Right cardiac atrium (tissue), 5 donors: ENCODE measurements at regions not wholly inside any gene's neighbourhood (a gene's known extent, or its start where the extent isn't known, plus 50 kb on each side); places are given as distances from the start of the nearest gene placed in this dataset.
"Not testable (repeated sequence)": the region's sequence is repeated elsewhere in the genome, so short reads cannot be mapped to it uniquely, and the experiment has no call there.

Experiments used
- ATAC-seq, 2 donors: fragments of 200-7000 bp; cut with Tn5 transposase; one replicate each; pipeline versions ENCODE4 v1.8.0 to v1.9.1; 2020; ENCODE audit warnings: moderate library complexity in 2 of 2, mild to moderate bottlenecking in 1 of 2
- DNase-seq, 3 donors: peaks; one replicate each; pipeline ENCODE4 v3.0.0-alpha.2; 2020
- H3K27ac ChIP-seq: one replicate; pipeline ENCODE4 v1.5.1; 2013; ENCODE audit warnings: mild to moderate bottlenecking, low read length, control low read depth, moderate library complexity
- H3K27me3 ChIP-seq: one replicate; pipeline ENCODE4 v1.6.1; 2013; ENCODE audit not compliant: control insufficient read depth, insufficient read depth
- H3K4me1 ChIP-seq: one replicate; pipeline ENCODE4 v1.6.1; 2013; ENCODE audit warnings: low read length; ENCODE audit not compliant: control insufficient read depth, insufficient read depth
- H3K4me3 ChIP-seq: one replicate; pipeline ENCODE4 v1.5.1; 2013; ENCODE audit warnings: low read length, control low read depth
- H3K9me3 ChIP-seq: one replicate; pipeline ENCODE4 v1.6.1; 2013; ENCODE audit warnings: low read length; ENCODE audit not compliant: control insufficient read depth
- WGBS: extraction: QIAGEN DNeasy Blood & Tissue Kit; methylation state at CpG from one replicate; pipeline ENCODE4 v1.1.7; 2013; 5-methylcytosine and 5-hydroxymethylcytosine counted together
- intact Hi-C, 4 donors: fragments of 100-400 bp; cut with DNase I; formaldehyde crosslinking; loops; one replicate each; pipeline versions ENCODE4 v1.11.0 to v1.14.0; 2022 to 2023
- donor health status: healthy with polysubstance abuse.
- donor health status: DM: no; HTN: yes; CAD: no.
- donor health status: DM: no; HTN: no; CAD: no.
- donor health status: DM: no; HTN: yes; CAD: no; lungs with severe emphysema.
- donor health status: DM: yes; HTN: yes; CAD: no.

DNA sequence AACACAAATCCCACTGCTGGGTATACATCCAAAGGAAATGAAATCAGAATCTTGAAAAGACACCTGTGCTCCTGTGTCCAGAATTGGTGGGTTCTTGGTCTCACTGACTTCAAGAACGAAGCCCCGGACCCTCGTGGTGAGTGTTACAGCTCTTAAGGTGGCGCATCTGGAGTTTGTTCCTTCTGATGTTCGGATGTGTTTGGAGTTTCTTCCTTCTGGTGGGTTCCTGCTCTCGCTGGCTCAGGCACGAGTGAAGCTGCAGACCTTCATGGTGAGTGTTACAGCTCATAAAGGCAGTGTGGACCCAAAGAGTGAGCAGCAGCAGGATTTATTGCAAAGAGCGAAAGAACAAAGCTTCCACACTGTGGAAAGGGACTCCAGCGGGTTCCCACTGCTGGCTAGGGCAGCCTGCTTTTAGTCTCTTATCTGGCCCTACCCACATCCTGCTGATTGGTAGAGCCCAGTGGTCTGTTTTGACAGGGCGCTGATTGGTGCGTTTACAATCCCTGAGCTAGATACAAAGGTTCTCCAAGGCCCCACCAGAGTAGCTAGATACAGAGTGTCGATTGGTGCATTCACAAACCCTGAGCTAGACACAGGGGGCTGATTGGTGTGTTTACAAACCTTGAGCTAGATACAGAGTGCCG is 80.0 kb upstream of the RGPD4 start:
- ATAC-seq, H3K4me1 ChIP-seq, H3K9me3 ChIP-seq, H3K27me3 ChIP-seq, H3K27ac ChIP-seq, H3K4me3 ChIP-seq, DNase-seq: not testable (repeated sequence)
- WGBS, result 83% methylated on average over 13 of the region's 13 CpGs
- intact Hi-C loops, result loop anchor here in 1 of 4 donors (5.0 kb wide), 1 partner anchor 231 kb away; no protein-coding TSS in a partner anchor

- H3K27me3 ChIP-seq, ATAC-seq, H3K9me3 ChIP-seq, H3K27ac ChIP-seq, DNase-seq, H3K4me3 ChIP-seq, H3K4me1 ChIP-seq: not testable (repeated sequence)
- WGBS, result 95% methylated on average over 51 of the region's 51 CpGs
- intact Hi-C loops, result loop anchor here in 1 of 4 donors (5.0 kb wide), 1 partner anchor 230 kb away; no protein-coding TSS in a partner anchor
These were observed 79.3 kb upstream of the RGPD4 start for GRCh38 chr2:107747199-107747963.

DNA sequence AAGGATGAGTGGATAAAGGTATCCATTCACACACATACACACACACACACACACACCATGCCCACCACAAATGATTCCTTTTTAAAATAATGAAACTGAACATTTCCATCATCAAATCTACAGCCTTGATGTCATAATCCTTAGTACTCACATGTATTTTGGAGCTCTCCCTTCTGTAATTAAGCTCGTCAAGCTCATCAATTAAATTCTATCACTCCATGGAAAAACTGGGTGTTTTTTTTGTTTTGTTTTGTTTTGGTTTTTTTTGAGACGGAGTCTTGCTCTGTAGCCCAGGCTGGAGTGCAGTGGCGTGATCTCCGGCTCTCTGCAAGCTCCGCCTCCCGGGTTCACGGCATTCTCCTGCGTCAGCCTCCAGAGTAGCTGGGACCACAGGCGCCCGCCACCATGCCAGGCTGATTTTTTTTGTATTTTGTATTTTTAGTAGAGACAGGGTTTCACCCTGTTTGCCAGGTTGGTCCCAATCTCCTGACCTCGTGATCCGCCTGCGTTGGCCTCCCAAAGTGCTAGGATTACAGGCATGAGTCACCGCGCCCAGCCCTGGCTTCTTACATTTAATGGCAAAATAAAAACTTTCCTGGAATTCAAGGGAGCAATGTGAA is 78.6 kb upstream of the RGPD4 start:
- Histone ChIP-seq H3K27ac (no peak overlapping the region), H3K4me1 (no peaks in the 10 kb centered on the region), H3K9me3 (no peaks in the 10 kb centered on the region), H3K27me3 (no peaks in the 10 kb centered on the region), H3K4me3 (no peak overlapping the region)
- intact Hi-C loops, result loop anchor here in 1 of 4 donors (5.0 kb wide), 1 partner anchor 229 kb away; no protein-coding TSS in a partner anchor
- no peak for ATAC-seq
- 92% methylated on average over 15 of the region's 15 CpGs for WGBS
- DNase-seq, result no peak

DNA sequence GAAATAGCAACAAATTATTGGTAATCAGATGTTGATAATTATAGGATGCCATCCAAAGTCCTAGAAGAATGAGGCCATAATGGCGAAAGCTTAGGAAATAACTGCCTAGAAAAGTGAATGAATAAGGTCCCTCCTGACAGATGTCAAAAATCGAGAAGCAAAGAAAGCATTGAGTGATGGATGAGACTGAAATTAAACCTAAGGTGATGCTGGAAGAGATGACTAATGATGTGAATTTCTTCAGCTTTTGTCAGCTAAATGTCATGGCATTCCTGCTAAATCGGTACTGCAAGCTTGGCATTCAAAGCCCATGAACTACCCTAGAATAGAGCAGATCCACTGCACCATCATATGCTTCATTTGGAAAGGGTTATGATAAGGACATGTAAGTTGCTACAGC is 74.8 kb upstream of the RGPD4 start:
- Histone ChIP-seq H3K9me3 (no peaks in the 10 kb centered on the region), H3K27ac (no peak overlapping the region), H3K27me3 (no peaks in the 10 kb centered on the region), H3K4me1 (no peaks in the 10 kb centered on the region), H3K4me3 (no peak overlapping the region)
- WGBS, result 82% methylated on average over 3 of the region's 3 CpGs
- intact Hi-C loops, result no loop called here
- ATAC-seq, result no peak
- no peak for DNase-seq

- H3K4me1 ChIP-seq, H3K27me3 ChIP-seq, intact Hi-C loops, ATAC-seq, H3K4me3 ChIP-seq, H3K9me3 ChIP-seq, DNase-seq, H3K27ac ChIP-seq: not testable (repeated sequence)
- 86% methylated on average over 8 of the region's 8 CpGs for WGBS
These were observed 72.9 kb upstream of the RGPD4 start for GRCh38 chr2:107753806-107754205.

DNA sequence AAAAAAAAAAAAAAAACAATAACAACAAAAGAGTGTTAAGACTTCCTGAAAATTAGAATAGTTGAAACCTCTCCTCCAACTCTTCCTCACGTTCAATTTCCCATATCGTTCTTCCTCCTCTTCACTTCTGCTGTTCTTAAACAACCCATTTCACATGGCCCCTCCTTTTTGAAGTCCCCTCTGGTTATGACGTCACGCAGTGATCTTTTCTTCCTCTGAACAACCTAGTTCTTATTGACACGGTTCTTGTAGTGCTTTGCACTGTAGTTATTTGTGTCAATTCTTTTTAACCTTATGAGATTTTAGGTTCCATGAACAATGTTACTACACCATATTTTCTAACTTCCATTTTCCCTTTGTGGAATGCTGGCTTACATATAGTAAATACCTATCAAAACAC is 69.5 kb upstream of the RGPD4 start:
- H3K27me3 ChIP-seq, result no peaks in the 10 kb centered on the region
- H3K27ac ChIP-seq, result no peak overlapping the region
- ATAC-seq, result no peak
- no peaks in the 10 kb centered on the region for H3K4me1 ChIP-seq
- intact Hi-C loops, result no loop called here
- 77% methylated on average over 5 of the region's 5 CpGs for WGBS
- DNase-seq, result no peak
- H3K9me3 ChIP-seq, result no peaks in the 10 kb centered on the region
- H3K4me3 ChIP-seq, result no peak overlapping the region

GRCh38 chr2:107760620-107761364 is 65.9 kb upstream of the RGPD4 start:
- DNase-seq (no peak), ATAC-seq (no peak)
- Histone ChIP-seq H3K4me1 (no peaks in the 10 kb centered on the region), H3K27me3 (no peaks in the 10 kb centered on the region), H3K4me3 (no peak overlapping the region), H3K9me3 (no peaks in the 10 kb centered on the region), H3K27ac (no peak overlapping the region)
- intact Hi-C loops, result no loop called here
- WGBS, result 77% methylated on average over 5 of the region's 5 CpGs

DNA sequence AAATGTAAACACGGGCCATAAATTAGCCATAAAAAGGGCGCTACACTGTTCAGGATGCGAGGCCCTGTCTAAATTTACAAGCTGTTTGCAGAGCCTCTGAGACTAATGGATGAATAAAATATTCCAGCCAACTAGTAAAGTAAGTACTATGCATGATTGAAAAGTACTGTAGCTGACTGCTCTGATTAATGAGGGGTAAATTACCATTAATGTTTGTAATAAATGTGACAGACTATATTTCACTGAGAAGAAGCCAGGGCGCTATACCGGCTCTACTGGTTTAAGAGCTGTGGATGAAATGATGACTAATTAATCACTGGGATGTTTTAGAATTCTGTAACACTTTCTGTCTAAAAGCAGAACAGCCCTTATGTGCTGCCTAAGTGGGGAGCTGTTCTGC is 54.3 kb upstream of the RGPD4 start:
- 89% methylated on average over 5 of the region's 5 CpGs for WGBS
- Histone ChIP-seq H3K4me3 (no peak overlapping the region), H3K27me3 (no peaks in the 10 kb centered on the region), H3K9me3 (no peaks in the 10 kb centered on the region), H3K27ac (no peak overlapping the region), H3K4me1 (no peaks in the 10 kb centered on the region)
- ATAC-seq, result no peak
- DNase-seq, result no peak
- intact Hi-C loops, result no loop called here

DNA sequence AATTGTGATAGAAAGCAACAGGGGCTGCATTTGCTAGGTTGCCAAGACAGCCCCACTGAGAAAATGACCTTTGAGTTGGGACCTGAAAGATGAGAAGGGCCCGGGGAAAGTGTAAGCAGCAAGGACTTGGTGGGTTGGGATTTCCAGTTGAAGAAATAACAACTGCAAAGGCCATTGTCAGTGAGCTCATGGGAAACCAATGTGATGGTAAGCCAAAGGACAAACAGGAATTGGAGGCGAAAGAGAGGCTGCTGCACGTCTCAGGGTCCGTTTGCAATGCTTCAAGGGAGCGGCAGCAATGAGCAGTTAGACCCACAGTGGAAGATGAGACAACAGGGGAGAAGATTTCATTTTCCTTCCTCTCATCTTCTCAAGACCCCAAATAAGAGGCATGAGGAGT is 51.5 kb upstream of the RGPD4 start:
- H3K27ac ChIP-seq, result no peak overlapping the region
- H3K4me1 ChIP-seq, result no peaks in the 10 kb centered on the region
- ATAC-seq (no peak), DNase-seq (no peak)
- intact Hi-C loops, result no loop called here
- 76% methylated on average over 5 of the region's 5 CpGs for WGBS
- H3K27me3 ChIP-seq, result no peaks in the 10 kb centered on the region
- no peaks in the 10 kb centered on the region for H3K9me3 ChIP-seq
- no peak overlapping the region for H3K4me3 ChIP-seq

GRCh38 chr2:107775791-107776190 is 50.9 kb upstream of the RGPD4 start:
- H3K9me3 ChIP-seq, result no peaks in the 10 kb centered on the region
- DNase-seq (no peak), ATAC-seq (no peak)
- intact Hi-C loops, result no loop called here
- H3K27ac ChIP-seq, result no peak overlapping the region
- WGBS, result 27% methylated on average over 1 of the region's 1 CpG
- H3K27me3 ChIP-seq, result no peaks in the 10 kb centered on the region
- H3K4me3 ChIP-seq, result no peak overlapping the region
- H3K4me1 ChIP-seq, result no peaks in the 10 kb centered on the region

DNA sequence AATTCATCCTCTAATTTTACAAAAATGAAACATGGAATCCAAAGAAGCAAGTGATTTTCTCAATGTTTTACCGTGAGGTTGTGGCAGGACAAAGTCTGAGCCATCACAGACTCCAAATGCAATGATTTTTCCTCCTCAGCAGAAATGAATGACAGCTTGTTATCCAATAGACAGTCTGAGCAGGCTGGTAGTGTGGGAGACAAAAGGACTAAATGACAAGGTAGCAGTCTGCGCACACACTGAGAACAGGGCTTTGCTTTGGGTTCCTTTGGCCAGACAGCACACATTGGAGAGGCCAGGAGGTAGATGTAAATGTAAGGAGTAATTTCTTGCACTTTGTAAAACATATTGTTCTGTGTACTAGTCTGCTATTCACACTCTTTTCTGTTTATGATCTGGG is 50.3 kb upstream of the RGPD4 start:
- no peak overlapping the region for H3K4me3 ChIP-seq
- no peaks in the 10 kb centered on the region for H3K4me1 ChIP-seq
- no peaks in the 10 kb centered on the region for H3K9me3 ChIP-seq
- H3K27me3 ChIP-seq, result no peaks in the 10 kb centered on the region
- H3K27ac ChIP-seq, result no peak overlapping the region
- DNase-seq (no peak), ATAC-seq (no peak)
- 90% methylated on average over 2 of the region's 2 CpGs for WGBS
- intact Hi-C loops, result no loop called here
